Activated naive CD8-positive, alpha-beta T cell (primary cell): ENCODE measurements at regions not wholly inside any gene's neighbourhood (a gene's known extent, or its start where the extent isn't known, plus 50 kb on each side); places are given as distances from the start of the nearest gene placed in this dataset.

ENCODE experiments used
- H3K27ac Mint-ChIP-seq: one replicate; pipeline ENCODE4 v1.8.0; 2021; ENCODE audit warnings: mixed read lengths
- H3K27me3 Mint-ChIP-seq: one replicate; pipeline ENCODE4 v1.8.0; 2021; ENCODE audit warnings: mixed read lengths
- H3K36me3 Mint-ChIP-seq: one replicate; pipeline ENCODE4 v1.8.0; 2021; ENCODE audit warnings: mixed read lengths
- H3K4me1 Mint-ChIP-seq: one replicate; pipeline ENCODE4 v1.8.0; 2021; ENCODE audit warnings: low read depth, mixed read lengths
- H3K4me3 Mint-ChIP-seq: one replicate; pipeline ENCODE4 v1.8.0; 2021; ENCODE audit warnings: mild to moderate bottlenecking, mixed read lengths
- H3K9me3 Mint-ChIP-seq: one replicate; pipeline ENCODE4 v1.8.0; 2021; ENCODE audit warnings: low read depth, mixed read lengths

DNA sequence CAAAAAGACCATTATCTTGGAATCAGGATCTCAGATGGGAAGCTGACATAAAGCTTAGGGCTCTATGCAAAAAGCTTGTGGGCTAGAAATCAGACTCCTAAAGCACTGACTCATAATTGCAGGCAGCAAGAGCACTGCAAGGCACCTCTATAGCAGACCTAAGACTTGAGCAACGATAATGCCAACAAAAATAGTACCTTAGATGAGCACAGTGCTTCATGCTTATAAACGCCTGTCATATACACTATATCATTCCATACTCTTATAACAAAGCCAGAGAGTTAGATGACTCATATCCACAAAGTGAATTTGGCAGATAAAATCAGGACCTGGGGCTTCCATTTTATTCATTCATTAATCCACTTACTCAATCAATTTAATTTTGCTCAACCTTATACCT lies 560.8 kb downstream of the MCTP2 start:
- no peak overlapping the region for H3K27ac Mint-ChIP-seq
- peaks cover 3% of the 10 kb centered on the region for H3K27me3 Mint-ChIP-seq
- no peaks in the 10 kb centered on the region for H3K9me3 Mint-ChIP-seq
- H3K4me3 Mint-ChIP-seq = no peak overlapping the region
- no peaks in the 10 kb centered on the region for H3K4me1 Mint-ChIP-seq
- H3K36me3 Mint-ChIP-seq = no peaks in the 10 kb centered on the region

DNA sequence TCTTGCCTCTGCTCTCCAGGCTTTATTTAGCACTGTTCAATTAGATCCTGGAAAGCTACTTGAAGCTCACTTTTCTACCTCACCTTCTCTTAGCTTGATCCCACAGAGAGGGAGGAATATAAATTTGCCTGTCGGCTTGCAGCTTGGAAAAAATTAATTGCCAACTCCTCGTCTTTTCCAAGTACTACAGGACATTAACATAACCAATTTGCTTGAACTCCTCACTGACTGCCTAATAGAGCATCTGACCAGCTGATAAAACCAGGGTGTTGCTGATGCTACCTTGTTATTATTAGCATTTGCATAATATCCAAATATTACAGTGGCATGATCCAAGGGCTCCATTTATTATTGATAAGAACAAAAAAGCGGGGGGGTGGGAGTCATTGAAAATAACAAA lies 561.8 kb downstream of the MCTP2 start:
- H3K4me1 Mint-ChIP-seq = no peaks in the 10 kb centered on the region
- peaks cover 8% of the 10 kb centered on the region for H3K9me3 Mint-ChIP-seq
- no peak overlapping the region for H3K4me3 Mint-ChIP-seq

DNA sequence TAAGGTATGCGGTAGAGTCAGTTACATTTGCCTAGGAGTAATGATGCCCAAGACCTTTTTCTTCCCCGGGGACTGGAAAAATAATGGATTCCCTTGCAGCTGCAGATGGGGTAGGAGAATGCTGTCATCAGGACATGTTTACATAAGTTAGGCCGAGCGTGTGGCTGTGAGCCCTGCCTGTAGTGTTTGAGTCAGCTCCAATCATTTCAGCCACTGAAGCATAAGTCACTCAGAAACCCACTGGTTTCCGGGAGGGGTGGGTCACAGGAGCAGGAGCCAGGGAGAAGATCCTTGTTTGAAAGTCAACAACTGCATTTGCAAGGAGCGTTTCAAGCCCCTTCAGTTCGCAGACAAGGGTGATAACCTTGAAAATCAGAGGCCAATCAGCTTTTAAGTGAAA lies 562.3 kb downstream of the MCTP2 start:
- H3K9me3 Mint-ChIP-seq = peaks cover 9% of the 10 kb centered on the region
- H3K36me3 Mint-ChIP-seq = no peaks in the 10 kb centered on the region
- H3K27me3 Mint-ChIP-seq = no peaks in the 10 kb centered on the region
- no peak overlapping the region for H3K4me3 Mint-ChIP-seq
- no peak overlapping the region for H3K27ac Mint-ChIP-seq
- no peaks in the 10 kb centered on the region for H3K4me1 Mint-ChIP-seq

More for the DNA sequence above, 561.8 kb downstream of the MCTP2 start:
- peaks cover under 1% of the 10 kb centered on the region for H3K27me3 Mint-ChIP-seq
- H3K36me3 Mint-ChIP-seq = no peaks in the 10 kb centered on the region
- no peak overlapping the region for H3K27ac Mint-ChIP-seq

DNA sequence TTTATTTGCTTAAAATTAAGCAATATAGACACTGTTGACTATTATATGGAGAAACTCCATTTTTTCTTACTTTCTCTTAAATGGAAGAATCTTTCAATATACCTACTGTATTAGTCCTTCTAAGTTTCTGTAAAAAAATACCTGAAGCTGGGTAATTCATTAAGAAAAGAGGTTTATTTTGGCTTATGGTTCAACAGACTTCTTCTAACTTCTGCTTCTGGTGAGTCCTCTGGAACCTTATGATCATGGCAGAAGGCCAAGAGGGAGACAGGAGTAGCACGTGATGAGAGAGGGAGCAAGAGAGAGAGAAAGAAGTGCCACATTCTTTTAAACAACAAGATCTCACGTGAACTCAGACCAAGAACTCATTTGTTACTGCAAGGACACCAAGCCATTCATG lies 573.3 kb downstream of the MCTP2 start:
- peaks cover 15% of the 10 kb centered on the region for H3K9me3 Mint-ChIP-seq
- H3K4me1 Mint-ChIP-seq = no peaks in the 10 kb centered on the region
- no peak overlapping the region for H3K27ac Mint-ChIP-seq
- H3K4me3 Mint-ChIP-seq = no peak overlapping the region
- no peaks in the 10 kb centered on the region for H3K36me3 Mint-ChIP-seq
- H3K27me3 Mint-ChIP-seq = peaks cover 7% of the 10 kb centered on the region

DNA sequence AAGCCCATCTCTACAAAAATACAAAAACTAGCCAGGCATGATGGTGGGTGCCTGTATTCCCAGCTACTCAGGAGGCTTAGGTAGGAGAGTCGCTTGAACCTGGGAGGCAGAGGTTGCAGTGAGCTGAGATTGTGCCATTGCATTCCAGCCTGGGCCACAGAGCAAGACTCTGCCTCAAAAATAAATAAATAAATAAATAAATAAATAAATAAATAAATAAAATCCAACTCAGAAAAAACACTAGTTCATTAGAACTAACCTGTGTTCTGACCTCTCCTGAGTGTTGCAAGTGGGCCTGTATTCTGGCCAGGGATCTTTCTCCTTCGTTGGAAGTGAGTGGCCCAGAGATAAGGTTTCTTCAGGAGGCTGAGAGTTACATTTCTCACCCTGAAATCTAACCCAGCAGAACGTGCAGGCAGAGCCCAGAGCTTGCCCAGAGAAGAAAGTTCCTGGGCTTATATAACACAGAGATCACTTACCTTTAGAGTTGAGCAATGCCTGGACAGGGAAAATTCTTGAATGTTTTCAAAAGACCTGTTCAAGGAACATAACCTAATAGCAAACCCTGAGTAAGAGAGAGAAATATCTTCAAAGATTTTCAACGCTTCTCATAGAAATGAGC lies 583.9 kb downstream of the MCTP2 start:
- Mint-ChIP-seq H3K4me1 (no peaks in the 10 kb centered on the region), H3K36me3 (no peaks in the 10 kb centered on the region), H3K27ac (no peak overlapping the region), H3K9me3 (no peaks in the 10 kb centered on the region), H3K4me3 (no peak overlapping the region), H3K27me3 (peaks cover 5% of the 10 kb centered on the region)

DNA sequence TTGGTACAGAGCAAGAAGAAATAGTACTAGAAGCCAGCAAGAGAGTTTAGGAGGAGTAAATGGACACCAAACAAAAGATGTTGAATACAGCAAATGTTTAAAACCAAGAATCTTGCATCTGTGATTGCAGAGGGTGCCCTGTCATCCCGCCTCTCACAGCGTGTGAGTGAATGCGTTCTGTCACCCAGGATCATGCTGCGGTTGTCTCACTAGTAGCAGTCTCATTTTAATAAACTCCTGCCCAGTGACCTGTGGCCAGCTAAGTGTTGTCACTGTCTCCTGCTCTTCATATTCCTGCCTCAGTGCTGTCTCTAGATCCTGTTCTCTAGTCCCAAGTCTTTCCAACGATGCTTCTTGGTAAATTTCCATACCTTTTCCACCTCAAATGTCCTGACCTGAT lies 584.6 kb downstream of the MCTP2 start:
- Mint-ChIP-seq H3K9me3 (no peaks in the 10 kb centered on the region), H3K36me3 (no peaks in the 10 kb centered on the region), H3K27ac (no peak overlapping the region), H3K4me3 (no peak overlapping the region), H3K27me3 (peaks cover 4% of the 10 kb centered on the region), H3K4me1 (no peaks in the 10 kb centered on the region)

DNA sequence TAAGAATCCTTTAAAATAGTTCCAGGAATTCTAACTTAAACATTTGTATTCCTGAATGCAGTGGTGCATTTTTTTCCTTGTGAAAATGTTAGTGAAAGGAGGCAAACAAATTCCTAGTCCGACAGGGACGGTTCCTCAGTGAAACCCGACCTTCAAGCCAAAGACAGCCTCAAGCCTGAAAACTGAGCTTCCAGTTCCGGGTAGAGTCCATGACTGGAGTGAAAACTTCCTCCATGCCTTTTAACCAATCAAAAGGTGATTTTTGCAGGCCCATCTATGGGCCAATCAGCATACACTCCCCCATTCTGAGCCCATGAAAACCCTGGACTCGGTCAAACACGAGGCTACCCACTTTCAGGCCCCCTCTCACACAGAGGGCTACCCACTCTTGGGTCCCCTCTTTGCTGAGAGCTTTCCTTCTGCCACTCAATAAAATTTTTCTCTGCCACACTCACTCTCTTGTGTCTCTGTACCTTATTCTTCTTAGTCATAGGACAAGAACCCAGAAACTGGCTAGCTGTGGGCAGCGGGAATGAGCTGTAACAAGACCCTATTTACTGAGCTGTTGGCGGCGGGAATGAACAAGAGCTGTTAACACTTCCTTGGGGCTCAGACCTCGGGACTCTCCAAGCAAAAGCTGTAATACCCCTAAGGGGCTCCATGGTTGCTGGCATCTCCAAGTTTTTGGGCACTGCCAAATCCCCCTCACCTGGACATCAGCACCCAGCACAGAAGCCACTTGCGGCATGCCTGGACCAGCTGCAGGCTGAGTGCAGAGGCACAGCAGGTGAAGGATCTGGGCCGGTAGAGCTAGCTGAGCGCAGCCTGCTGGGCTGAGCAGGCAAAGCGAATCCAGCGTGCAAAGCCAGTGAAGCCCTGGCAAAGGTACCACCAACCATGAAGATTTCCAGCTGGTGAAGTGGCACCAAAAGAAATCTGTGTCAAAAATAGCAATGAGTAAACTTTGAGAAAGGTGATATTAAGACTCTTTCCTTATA lies 598.8 kb downstream of the MCTP2 start:
- Mint-ChIP-seq H3K4me3 (no peak overlapping the region), H3K9me3 (peaks cover 3% of the 10 kb centered on the region), H3K36me3 (no peaks in the 10 kb centered on the region), H3K4me1 (no peaks in the 10 kb centered on the region), H3K27me3 (peaks cover 5% of the 10 kb centered on the region), H3K27ac (no peak overlapping the region)

DNA sequence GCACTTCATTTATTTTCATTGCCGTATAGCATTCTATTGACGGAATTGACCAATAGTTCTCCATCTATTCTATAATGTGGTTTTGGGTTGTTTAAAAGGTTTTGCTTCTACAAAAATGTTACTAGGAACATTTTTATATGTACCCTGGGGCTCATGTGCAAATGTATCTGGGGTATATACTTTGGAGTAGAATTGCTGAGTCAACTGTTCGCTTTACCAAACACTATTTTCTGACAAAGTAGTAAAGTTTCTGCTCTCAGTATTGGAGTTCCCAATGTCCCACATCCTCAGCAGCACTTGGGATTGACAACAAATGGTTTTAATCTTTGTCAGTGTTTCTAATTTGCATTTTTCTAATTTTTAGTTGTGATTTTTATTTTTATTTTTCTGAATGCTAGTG lies 602.6 kb downstream of the MCTP2 start:
- Mint-ChIP-seq H3K36me3 (no peaks in the 10 kb centered on the region), H3K27me3 (peaks cover 2% of the 10 kb centered on the region)

DNA sequence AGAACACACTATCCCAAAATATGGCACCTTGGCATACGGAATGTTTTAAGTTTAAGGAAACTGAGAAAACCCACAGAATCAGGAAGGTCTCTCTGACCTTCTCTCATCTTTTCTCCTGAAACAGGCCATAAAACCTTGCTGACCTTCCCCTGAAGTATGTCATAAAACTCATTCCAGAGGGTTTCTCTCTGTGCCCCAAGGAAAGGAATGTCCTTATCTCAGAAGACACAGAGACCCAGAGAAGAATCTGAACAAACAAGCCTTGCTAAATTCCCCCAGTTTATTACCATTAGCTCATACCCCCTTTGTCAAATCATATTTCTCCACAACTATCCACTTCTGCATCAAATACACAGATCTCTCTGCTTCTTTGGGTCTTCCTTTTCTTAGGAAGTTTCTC lies 603.1 kb downstream of the MCTP2 start:
- no peaks in the 10 kb centered on the region for H3K4me1 Mint-ChIP-seq
- H3K27me3 Mint-ChIP-seq = peaks cover 2% of the 10 kb centered on the region
- peaks cover 3% of the 10 kb centered on the region for H3K9me3 Mint-ChIP-seq
- H3K27ac Mint-ChIP-seq = no peak overlapping the region
- H3K36me3 Mint-ChIP-seq = no peaks in the 10 kb centered on the region
- H3K4me3 Mint-ChIP-seq = no peak overlapping the region

More for the DNA sequence above, 602.6 kb downstream of the MCTP2 start:
- H3K4me1 Mint-ChIP-seq = no peaks in the 10 kb centered on the region
- H3K9me3 Mint-ChIP-seq = peaks cover 3% of the 10 kb centered on the region
- H3K27ac Mint-ChIP-seq = no peak overlapping the region
- H3K4me3 Mint-ChIP-seq = no peak overlapping the region

DNA sequence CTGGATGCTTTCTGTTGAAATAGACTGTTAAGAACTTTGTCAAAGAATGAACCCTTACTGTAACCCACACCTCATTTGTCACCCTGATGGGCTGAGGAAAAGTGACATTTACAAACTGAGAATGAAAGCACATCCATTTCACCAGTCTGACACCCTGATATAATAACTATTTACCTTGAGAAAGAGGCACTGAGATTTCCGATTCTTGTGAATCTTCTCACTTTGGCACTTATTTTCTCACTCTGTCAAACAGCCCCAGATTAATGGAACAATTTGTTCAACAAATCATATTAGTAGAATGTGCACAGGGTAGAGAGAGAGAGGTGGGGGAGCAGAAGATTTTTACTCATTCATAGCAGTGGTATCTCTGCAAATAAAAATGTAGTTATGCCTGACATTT lies 606.9 kb downstream of the MCTP2 start:
- Mint-ChIP-seq H3K4me3 (no peak overlapping the region), H3K36me3 (peaks cover 2% of the 10 kb centered on the region), H3K27me3 (peaks cover 11% of the 10 kb centered on the region), H3K27ac (no peak overlapping the region), H3K4me1 (no peaks in the 10 kb centered on the region), H3K9me3 (peaks cover 6% of the 10 kb centered on the region)

DNA sequence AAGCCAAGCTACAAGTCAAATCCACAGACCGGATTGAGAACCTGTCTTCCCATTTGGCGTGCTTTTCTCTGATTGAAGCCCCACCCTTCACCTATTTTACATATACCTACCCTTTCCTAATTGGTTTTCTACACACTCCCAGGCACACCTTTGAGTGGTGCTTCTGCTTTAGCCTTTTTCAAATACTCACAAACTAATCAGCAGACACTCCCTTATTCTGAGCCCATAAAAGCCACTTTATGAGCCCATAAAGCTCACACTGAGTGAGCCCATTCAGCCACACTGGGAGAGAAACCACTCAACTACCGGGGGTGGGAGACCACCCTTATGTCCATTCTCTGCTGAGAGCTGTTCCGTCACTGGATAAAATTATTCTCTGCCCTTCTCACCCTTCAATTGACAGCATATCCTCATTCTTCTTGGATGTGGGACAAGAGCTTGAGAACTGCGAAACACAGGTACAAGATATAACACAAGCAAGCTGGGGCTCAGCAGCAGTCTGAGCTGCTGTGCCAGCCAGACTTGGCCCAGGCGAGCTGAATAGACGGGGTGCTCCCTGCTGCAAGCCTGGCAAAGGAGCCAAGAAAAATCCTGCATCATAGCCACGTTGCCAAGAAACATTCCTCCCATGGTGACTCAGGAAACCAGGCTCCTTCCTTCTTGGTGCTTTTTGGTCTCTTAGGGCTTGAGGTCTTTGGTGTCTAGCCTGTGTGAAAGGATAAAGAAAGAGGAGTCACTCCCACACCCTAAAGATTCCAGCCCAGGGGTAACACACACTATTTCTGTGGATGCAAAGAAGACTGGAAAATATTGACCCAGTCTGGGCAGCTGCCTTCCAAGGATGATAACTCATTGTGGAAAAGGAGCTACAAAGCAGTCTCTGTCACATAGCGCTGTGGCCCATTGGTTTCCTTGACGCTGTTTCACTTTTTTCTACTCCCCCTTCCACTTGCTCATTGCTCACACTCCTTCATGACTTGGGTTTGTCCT lies 609.7 kb downstream of the MCTP2 start:
- H3K27me3 Mint-ChIP-seq = peaks cover 26% of the 10 kb centered on the region
- peaks cover 6% of the 10 kb centered on the region for H3K9me3 Mint-ChIP-seq
- H3K27ac Mint-ChIP-seq = no peak overlapping the region
- H3K4me3 Mint-ChIP-seq = no peak overlapping the region
- no peaks in the 10 kb centered on the region for H3K4me1 Mint-ChIP-seq
- H3K36me3 Mint-ChIP-seq = peaks cover 2% of the 10 kb centered on the region

DNA sequence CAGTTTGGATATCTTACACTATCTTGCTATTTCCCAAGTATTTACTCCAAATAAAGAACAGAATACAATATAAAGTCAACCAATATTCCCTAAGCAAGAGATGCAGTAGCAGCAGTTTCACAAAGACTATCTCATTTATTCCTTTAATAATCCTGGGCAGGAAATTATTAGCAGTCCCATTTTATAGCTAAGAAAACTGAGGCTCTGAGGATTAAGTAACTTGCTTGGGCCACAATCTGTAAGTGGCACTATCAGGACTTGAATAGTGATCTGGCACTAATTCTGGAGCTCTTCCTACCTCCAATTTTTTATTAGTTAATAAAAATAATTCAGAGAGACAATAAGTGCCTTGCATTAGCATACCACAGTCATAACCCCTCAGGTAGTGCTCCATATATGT lies 611.7 kb downstream of the MCTP2 start:
- Mint-ChIP-seq H3K4me3 (no peak overlapping the region), H3K27me3 (peaks cover 38% of the 10 kb centered on the region), H3K9me3 (peaks cover 11% of the 10 kb centered on the region), H3K36me3 (peaks cover 2% of the 10 kb centered on the region), H3K27ac (no peak overlapping the region), H3K4me1 (no peaks in the 10 kb centered on the region)

DNA sequence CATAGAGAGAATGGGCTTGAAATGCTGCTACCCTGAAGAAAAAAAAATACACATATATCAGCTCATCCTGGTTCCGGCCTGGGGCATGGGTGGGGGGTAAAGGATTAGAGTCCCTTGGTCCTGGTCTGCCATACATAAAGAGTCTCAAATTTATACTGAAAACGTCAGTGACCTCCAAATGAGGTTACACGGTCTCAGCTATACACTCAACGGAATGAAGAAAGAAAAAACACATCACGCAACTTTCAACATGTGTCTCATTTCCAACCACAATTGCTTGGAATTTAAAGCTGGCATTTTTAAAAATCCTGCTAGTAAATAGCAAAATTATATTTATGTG lies 612.8 kb downstream of the MCTP2 start:
- H3K27ac Mint-ChIP-seq = no peak overlapping the region
- H3K36me3 Mint-ChIP-seq = peaks cover 2% of the 10 kb centered on the region
- H3K27me3 Mint-ChIP-seq = peaks cover 38% of the 10 kb centered on the region
- H3K9me3 Mint-ChIP-seq = peaks cover 11% of the 10 kb centered on the region
- H3K4me3 Mint-ChIP-seq = no peak overlapping the region
- no peaks in the 10 kb centered on the region for H3K4me1 Mint-ChIP-seq

DNA sequence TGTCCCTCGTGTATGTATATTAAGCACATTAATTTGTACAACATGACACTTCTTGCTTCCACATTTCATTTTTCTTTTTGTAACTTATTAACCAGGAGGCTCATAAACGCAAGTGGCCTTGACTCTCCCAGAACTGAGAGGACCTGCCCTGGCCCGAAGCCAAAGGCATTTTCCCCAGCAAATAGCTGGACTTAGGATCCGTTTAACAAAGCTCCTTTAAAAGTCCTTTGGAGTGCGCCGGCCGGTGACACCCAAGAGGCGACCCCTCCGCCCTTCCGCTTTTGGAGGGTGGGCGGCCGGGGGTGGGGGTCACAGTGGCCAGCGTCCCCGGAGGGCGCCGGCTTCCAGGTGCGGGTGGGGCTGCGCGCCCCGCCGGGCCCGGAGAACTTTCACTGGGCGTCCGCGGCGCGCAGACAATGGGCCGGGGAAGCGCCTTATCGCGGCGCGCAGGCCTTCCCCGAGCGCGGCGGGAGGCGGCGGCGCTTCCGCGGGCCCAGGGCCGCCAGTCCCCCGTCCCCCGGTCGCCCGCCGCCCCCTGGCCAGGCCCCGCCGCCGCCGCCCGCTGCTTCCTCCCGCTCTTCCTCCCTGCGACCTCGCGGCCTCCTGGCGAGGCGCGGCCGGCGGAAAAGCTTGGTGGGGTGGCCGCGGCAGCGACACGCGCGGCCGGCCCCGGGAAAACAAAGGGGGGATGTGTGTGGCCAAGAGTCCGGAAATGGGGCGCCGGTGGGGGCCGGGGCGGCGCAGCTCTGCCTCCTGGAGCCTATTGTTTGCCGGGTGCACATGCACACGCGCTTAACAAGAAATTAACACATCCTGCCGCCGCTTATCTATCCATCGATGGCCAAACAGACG lies 613.4 kb downstream of the MCTP2 start:
- peak overlapping the region; percentile 36 for H3K4me3 Mint-ChIP-seq
- peaks cover 11% of the 10 kb centered on the region for H3K9me3 Mint-ChIP-seq
- peaks cover 38% of the 10 kb centered on the region for H3K27me3 Mint-ChIP-seq
- peaks cover 2% of the 10 kb centered on the region for H3K36me3 Mint-ChIP-seq
- no peak overlapping the region for H3K27ac Mint-ChIP-seq
- H3K4me1 Mint-ChIP-seq = no peaks in the 10 kb centered on the region
